Neural cell (in vitro differentiated cells): ENCODE measurements at regions not wholly inside any gene's neighbourhood (a gene's known extent, or its start where the extent isn't known, plus 50 kb on each side); places are given as distances from the start of the nearest gene placed in this dataset.

Source experiments
- H2AFZ ChIP-seq: fragments of 200-600, 300-800 bp; sonication (generic), shearing (Covaris generic); 2 replicates; pipeline ENCODE4 v1.6.0; 2014; ENCODE audit warnings: low read depth, mild to moderate bottlenecking, antibody characterized with exemption, low read length, moderate library complexity
- H3F3A ChIP-seq: fragments of 200-600 bp; shearing (Covaris generic); 2 replicates; pipeline ENCODE4 v1.6.1; 2016; ENCODE audit warnings: mild to moderate bottlenecking, moderate library complexity, mixed read lengths, antibody characterized with exemption, low read length; ENCODE audit not compliant: insufficient read depth, poor library complexity, severe bottlenecking
- H3K27ac ChIP-seq: fragments of 200-600, 300-800 bp; sonication (generic), shearing (Covaris generic); 2 replicates; pipeline ENCODE4 v1.5.1; 2014; ENCODE audit warnings: mild to moderate bottlenecking, low read length, moderate library complexity
- H3K27me3 ChIP-seq: fragments of 300-800, 200-600 bp; sonication (generic), shearing (Covaris generic); 2 replicates; pipeline ENCODE4 v1.6.0; 2014; ENCODE audit warnings: mild to moderate bottlenecking, low read depth, low read length, moderate library complexity; ENCODE audit not compliant: insufficient read depth
- H3K36me3 ChIP-seq: fragments of 300-800, 200-600 bp; sonication (generic), shearing (Covaris generic); 2 replicates; pipeline ENCODE4 v1.5.1; 2014; ENCODE audit warnings: mild to moderate bottlenecking, antibody characterized with exemption, low read length, moderate library complexity; ENCODE audit not compliant: insufficient read depth
- H3K4me2 ChIP-seq: fragments of 300-800, 200-600 bp; sonication (generic), shearing (Covaris generic); 2 replicates; pipeline ENCODE4 v1.6.0; 2014; ENCODE audit warnings: mild to moderate bottlenecking, low read length
- H3K4me3 ChIP-seq: fragments of 300-800, 200-600 bp; sonication (generic), shearing (Covaris generic); 2 replicates; pipeline ENCODE4 v1.5.1; 2014; ENCODE audit warnings: mild to moderate bottlenecking, low read length, moderate library complexity
- H3K79me2 ChIP-seq: fragments of 200-600 bp; shearing (Covaris generic); replicated peaks from 2 replicates; pipeline ENCODE4 v1.6.0; 2014; ENCODE audit warnings: mild to moderate bottlenecking, low read length, moderate library complexity; ENCODE audit not compliant: insufficient read depth
- H3K9ac ChIP-seq: fragments of 300-800, 200-600 bp; sonication (generic), shearing (Covaris generic); 2 replicates; pipeline ENCODE4 v1.6.1; 2016; ENCODE audit warnings: mild to moderate bottlenecking, low read length, mixed read lengths
- H3K9me2 ChIP-seq: fragments of 200-600 bp; shearing (Covaris generic); 2 replicates; pipeline ENCODE4 v1.6.1; 2016; ENCODE audit warnings: mild to moderate bottlenecking, low read length, mixed read lengths; ENCODE audit not compliant: insufficient read depth
- H3K9me3 ChIP-seq: fragments of 200-600, 300-800 bp; sonication (generic), shearing (Covaris generic); 2 replicates; pipeline ENCODE4 v1.6.1; 2016; ENCODE audit warnings: mild to moderate bottlenecking, mixed run types, low read length, moderate library complexity, mixed read lengths
- H4K20me1 ChIP-seq: fragments of 200-600 bp; shearing (Covaris generic); 2 replicates; pipeline ENCODE4 v1.6.1; 2016; ENCODE audit warnings: mild to moderate bottlenecking, mixed run types; ENCODE audit not compliant: insufficient read depth
- CTCF ChIP-seq: fragments of 450-650 bp; IDR thresholded peaks from 2 replicates; pipeline ENCODE4 v1.5.1; 2014; ENCODE audit warnings: antibody characterized with exemption, mild to moderate bottlenecking, moderate library complexity; ENCODE audit not compliant: poor library complexity, severe bottlenecking
- EP300 ChIP-seq: fragments of 450-650 bp; conservative IDR thresholded peaks from 2 replicates; pipeline ENCODE4 v1.6.1; 2014; ENCODE audit warnings: antibody characterized with exemption, mild to moderate bottlenecking, moderate library complexity; ENCODE audit not compliant: poor library complexity, severe bottlenecking
- POLR2AphosphoS5 ChIP-seq: IDR thresholded peaks from 2 replicates; pipeline ENCODE4 v1.6.1; 2012
- RAD21 ChIP-seq: fragments of 450-650 bp; conservative IDR thresholded peaks from 2 replicates; pipeline ENCODE4 v1.6.1; 2014; ENCODE audit warnings: antibody characterized with exemption, mild to moderate bottlenecking, moderate library complexity
- REST ChIP-seq: IDR thresholded peaks from 2 replicates; pipeline ENCODE4 v1.6.1; 2012; ENCODE audit warnings: borderline replicate concordance
- SMC3 ChIP-seq: fragments of 450-650 bp; conservative IDR thresholded peaks from 2 replicates; pipeline ENCODE4 v1.6.1; 2014; ENCODE audit warnings: antibody characterized with exemption, mild to moderate bottlenecking, moderate library complexity; ENCODE audit not compliant: poor library complexity

- H3K4me2 ChIP-seq = no peak overlapping the region
- TF ChIP-seq POLR2AphosphoS5 (peak; percentile 59), REST (no peak)
- no peaks in the 10 kb centered on the region for H3K9me3 ChIP-seq
- no peaks in the 10 kb centered on the region for H3K9me2 ChIP-seq
- no peak overlapping the region for H3K27ac ChIP-seq
- no peak overlapping the region for H3K9ac ChIP-seq
- H2AFZ ChIP-seq = no peak overlapping the region
- H3K4me3 ChIP-seq = peak overlapping the region; percentile 38
- H4K20me1 ChIP-seq = no peaks in the 10 kb centered on the region
- no peaks in the 10 kb centered on the region for H3K27me3 ChIP-seq
- H3F3A ChIP-seq = no peaks in the 10 kb centered on the region
- H3K79me2 ChIP-seq = no peaks in the 10 kb centered on the region
- no peaks in the 10 kb centered on the region for H3K36me3 ChIP-seq
Observed at GRCh38 chr10:9381733-9382532, 1327.4 kb downstream of the GATA3 start.

- H2AFZ ChIP-seq = no peak overlapping the region
- no peak overlapping the region for H3K4me2 ChIP-seq
- H3K36me3 ChIP-seq = no peaks in the 10 kb centered on the region
- no peaks in the 10 kb centered on the region for H3K9me2 ChIP-seq
- no peaks in the 10 kb centered on the region for H4K20me1 ChIP-seq
- no peaks in the 10 kb centered on the region for H3F3A ChIP-seq
- no peak overlapping the region for H3K27ac ChIP-seq
- no peak for TF ChIP-seq POLR2AphosphoS5
- no peak for TF ChIP-seq SMC3
- TF ChIP-seq EP300 = no peak
- no peak for TF ChIP-seq REST
- TF ChIP-seq RAD21 = no peak
- TF ChIP-seq CTCF = no peak
- H3K79me2 ChIP-seq = no peaks in the 10 kb centered on the region
- H3K4me3 ChIP-seq = peak overlapping the region; percentile 38
- no peak overlapping the region for H3K9ac ChIP-seq
- H3K27me3 ChIP-seq = no peaks in the 10 kb centered on the region
- no peaks in the 10 kb centered on the region for H3K9me3 ChIP-seq
Observed at GRCh38 chr10:9382533-9382866, 1328.0 kb downstream of the GATA3 start.
